GM10248 (cell line): ENCODE measurements at regions not wholly inside any gene's neighbourhood (a gene's known extent, or its start where the extent isn't known, plus 50 kb on each side); places are given as distances from the start of the nearest gene placed in this dataset.

Experiments
- CTCF ChIA-PET: fragments of 300-600 bp; sonication (Branson Sonifier 250); formaldehyde crosslinking; extraction: SDS; loops from one replicate; lab custom pipeline; 2021; ENCODE audit warnings: antibody characterized with exemption; lab: Yijun Ruan, JAX
- POLR2A ChIA-PET: fragments of 350-650 bp; sonication (Branson Sonifier 250); formaldehyde crosslinking; extraction: SDS; loops from one replicate; lab custom pipeline; 2020; ENCODE audit warnings: antibody characterized with exemption; lab: Yijun Ruan, JAX
- DNase-seq: peaks from one replicate; pipeline ENCODE4 v3.0.0; 2012; ENCODE audit errors: extremely low spot score
- CTCF ChIP-seq: IDR thresholded peaks from 2 replicates; pipeline ENCODE4 v1.5.1; 2012; ENCODE audit warnings: mild to moderate bottlenecking, low read depth; ENCODE audit errors: extremely low read depth, missing control alignments, control extremely low read depth

GRCh38 chr3:193948459-193948858 lies 187.5 kb upstream of the HES1 start:
- ChIA-PET POLR2A (no interaction called here), CTCF (no interaction called here)
- no peak for TF ChIP-seq CTCF
- DNase-seq = no peak

GRCh38 chr3:193951859-193952258 lies 184.1 kb upstream of the HES1 start:
- ChIA-PET CTCF (interaction anchor here (0.9 to 1.2 kb wide), 3 partner anchors 9 to 36 kb away, joined by 3 to 4 read pairs (median 3); no protein-coding TSS in a partner anchor), POLR2A (no interaction called here)
- DNase-seq = no peak
- no peak for TF ChIP-seq CTCF

GRCh38 chr3:193954752-193955151 lies 181.2 kb upstream of the HES1 start:
- TF ChIP-seq CTCF = no peak
- ChIA-PET CTCF (no interaction called here), POLR2A (no interaction called here)
- DNase-seq = no peak

GRCh38 chr3:193955719-193956118 lies 180.2 kb upstream of the HES1 start:
- ChIA-PET POLR2A (no interaction called here), CTCF (no interaction called here)
- DNase-seq = no peak
- no peak for TF ChIP-seq CTCF

GRCh38 chr3:193959861-193960260 lies 176.1 kb upstream of the HES1 start:
- no peak for TF ChIP-seq CTCF
- ChIA-PET CTCF (interaction anchor here (1.5 to 4.6 kb wide), 2 partner anchors 11 to 43 kb away, joined by 4 to 27 read pairs; no protein-coding TSS in a partner anchor), POLR2A (no interaction called here)
- DNase-seq = no peak

- POLR2A ChIA-PET = no interaction called here
- TF ChIP-seq CTCF = no peak
- no peak for DNase-seq
- CTCF ChIA-PET = interaction anchor here (1.0 to 4.6 kb wide), 3 partner anchors 9 to 44 kb away, joined by 4 to 27 read pairs (median 4); no protein-coding TSS in a partner anchor
Observed at GRCh38 chr3:193960487-193961274, 175.3 kb upstream of the HES1 start.
